ENCODE measurements at regions not wholly inside any gene's neighbourhood (a gene's known extent, or its start where the extent isn't known, plus 50 kb on each side); places are given as distances from the start of the nearest gene placed in this dataset.
A peak's percentile ranks its signal among the peaks of the same experiment; 100 is the strongest.
"Not testable (repeated sequence)": the region's sequence is repeated elsewhere in the genome, so short reads cannot be mapped to it uniquely, and the experiment has no call there.

DNA sequence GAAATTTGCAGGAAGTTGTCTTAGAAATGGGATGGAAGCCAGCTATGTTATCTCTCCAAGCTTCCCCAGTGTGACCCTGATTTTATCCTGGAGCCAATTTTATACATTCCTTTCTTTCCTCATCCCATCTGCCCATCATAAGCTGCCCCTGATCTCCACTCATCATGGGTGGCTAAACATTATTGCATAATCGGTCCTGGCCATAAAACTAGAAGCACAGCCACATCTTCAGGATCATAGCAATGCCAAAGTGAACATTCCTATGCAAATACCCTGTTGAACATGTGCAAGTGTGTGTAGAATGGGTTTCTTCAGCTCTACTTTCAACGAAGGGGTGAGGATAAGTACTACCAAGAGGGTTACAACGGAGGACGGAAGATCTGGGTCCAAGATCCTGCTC lies 50.6 kb upstream of the COG2 start:
- no peak for DNase-seq

DNA sequence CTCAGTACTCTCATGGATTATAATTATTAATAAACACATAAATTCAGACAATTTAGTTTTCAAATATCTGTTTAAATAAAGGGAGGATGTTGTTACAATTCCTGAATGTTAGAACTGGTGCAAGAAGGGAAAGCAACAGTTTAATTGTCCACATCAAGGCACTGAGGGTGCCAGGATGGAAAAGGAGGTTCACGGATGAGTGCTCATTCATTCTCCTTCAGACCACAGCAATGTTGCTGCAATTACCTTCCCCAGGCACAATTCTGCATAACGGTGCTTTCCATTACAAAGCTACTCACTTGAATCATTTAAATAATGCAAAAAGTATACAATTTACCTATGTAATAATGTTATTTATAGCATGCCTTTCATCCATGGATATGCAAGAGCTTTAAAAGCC lies 52.3 kb upstream of the COG2 start:
- DNase-seq = no peak

DNA sequence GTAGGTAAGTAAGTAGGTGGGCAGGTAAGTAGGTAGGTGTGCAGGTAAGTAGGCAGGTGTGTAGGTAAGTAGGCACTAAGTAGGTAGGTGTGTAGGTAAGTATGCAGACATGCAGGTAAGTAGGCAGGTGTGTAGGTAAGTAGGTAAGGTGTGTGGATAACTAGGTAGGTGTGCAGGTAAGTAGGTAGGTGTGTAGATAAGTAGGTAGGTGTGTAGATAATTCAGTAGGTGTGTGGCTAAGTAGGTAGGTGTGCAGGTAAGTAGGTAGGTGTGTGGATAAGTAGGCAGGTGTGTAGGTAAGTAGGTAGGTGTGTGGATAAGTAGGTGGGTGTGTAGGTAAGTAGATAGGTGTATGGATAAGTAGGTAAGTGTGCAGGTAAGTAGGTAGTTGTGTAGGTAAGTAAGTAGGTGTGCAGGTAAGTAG lies 53.9 kb upstream of the COG2 start:
- DNase-seq = no peak

DNA sequence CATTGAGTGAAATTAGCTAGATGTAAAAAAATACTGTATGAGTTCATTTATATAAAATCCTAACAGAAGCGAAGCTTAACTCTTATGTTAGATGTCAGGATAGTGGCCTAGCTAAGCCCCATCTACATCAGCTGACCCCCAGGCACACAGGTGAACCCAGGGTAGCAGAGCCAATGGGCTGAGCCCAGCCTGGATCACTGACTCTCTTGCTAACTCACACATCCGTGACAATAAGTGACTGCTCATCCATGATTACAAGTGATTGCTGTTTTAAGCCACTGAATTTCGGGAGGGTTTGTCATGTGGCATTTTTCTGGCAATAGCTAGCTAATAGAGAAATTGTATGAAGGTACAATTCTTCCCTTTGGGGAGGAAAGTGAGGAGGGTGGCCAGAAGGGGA lies 55.2 kb upstream of the COG2 start:
- DNase-seq = no peak

DNA sequence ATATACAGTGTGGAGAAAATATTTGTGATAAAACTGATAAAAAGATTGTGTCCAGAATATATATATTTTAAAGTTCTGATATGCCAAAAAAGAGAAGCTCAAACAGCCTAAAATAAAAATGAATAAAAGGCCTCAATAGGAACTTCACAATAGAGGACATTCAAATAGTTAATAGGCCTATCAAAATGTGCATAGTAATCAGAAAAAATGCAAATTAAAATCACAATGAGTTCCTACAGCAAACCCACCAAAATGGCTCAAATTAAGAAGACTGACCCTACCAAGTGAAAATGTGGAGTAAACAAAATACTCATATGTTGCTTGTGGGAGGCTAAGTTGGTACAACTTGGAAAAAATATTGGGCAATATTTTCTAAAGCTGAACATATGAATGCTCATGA lies 57.6 kb upstream of the COG2 start:
- no peak for DNase-seq

DNA sequence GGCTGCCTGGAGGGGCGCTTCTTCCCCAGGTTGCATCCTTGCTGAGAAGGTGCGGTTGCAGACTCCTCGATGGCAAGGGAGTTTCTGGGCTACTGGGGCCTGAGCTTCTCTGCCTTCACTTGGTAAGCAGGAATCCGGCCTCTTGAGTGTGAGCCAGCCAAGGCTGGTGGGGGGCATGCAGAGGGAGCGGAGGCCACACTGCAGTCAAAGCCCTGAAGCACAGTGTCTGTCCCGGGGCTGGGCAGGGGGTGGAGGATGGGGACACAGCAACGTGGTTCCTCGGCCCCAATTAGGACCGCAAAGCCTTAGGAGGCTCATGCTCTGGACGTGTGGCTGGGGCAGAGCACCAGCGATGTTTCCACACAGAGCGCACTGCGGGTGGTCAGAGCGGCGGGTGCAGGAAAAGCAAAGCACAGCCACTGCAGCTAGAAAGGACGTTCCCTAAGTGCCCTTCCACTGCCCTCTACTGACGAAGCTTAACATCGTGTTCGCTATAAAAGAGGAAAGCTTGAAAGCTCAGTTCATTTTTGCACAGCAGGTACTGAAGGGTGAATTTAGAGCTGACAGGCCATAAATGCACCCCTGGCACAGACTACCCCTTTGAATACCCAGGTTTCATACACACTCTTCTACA lies 60.7 kb upstream of the COG2 start:
- no peak for DNase-seq

DNA sequence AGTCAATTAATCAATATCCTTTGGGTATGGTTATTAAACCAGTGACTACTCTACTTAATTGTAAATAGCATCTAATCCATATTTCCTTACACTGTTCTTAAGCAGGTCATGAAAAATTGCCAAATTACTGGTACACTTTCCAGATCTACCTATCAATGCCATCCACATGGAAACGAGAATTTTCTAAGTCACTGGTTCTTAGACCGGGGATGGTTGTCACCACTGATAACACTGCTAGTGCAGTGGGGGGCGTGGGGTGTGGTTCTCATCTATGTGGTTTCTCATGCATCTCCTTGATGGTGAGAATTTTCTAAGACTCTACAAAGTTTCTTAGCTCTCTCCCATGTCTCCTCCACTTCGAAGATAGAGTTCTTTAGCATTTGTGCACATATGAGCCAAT lies 63.7 kb upstream of the COG2 start:
- no peak for DNase-seq

DNA sequence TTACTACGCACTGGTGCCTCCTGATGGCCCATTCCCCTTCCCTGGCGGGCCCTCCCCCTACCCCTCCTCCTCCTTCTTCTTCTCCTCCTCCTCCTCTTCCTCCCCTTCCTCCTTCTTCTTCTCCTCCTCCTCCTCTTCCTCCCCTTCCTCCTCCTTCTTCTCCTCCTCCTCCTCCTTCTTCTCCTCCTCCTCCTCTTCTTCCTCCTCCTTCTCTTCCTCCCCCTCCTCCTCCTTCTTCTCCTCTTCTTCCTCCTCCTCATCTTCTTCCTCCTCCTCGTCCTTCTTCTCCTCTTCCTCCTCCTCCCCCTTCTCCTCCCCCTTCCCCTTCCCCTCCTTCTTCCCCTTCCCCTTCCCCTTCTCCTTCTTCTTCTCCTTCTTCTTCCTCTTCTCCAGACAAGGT lies 64.7 kb upstream of the COG2 start:
- DNase-seq = no peak

DNA sequence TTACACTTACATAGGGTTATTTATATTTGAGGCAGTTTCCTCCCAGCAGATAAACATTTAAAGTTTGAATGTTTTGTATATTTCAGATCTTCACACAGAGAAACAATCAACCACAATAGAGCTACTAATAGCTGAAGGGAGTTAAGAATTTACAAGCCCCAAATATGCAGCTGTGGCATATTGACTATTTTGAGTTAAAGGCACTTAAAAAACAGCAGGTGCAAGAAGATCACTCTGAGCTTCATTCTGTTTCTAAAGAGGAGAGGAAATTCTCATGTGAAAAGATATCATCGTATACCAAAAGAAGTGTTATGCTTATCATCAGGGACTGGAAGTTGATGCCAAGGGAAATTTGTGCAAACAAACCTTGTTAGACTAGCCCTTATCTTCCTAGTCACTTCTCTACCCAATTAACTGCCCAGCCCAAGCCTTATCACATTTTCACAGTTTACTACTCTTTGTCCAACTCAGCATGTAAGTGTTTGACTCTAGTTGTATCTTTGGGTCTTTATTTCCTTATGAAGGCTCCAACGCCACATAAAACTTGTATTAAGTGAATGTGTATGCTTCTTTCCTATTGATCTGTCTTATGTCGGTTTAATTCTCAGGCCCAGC lies 66.3 kb upstream of the COG2 start:
- DNase-seq = no peak

DNA sequence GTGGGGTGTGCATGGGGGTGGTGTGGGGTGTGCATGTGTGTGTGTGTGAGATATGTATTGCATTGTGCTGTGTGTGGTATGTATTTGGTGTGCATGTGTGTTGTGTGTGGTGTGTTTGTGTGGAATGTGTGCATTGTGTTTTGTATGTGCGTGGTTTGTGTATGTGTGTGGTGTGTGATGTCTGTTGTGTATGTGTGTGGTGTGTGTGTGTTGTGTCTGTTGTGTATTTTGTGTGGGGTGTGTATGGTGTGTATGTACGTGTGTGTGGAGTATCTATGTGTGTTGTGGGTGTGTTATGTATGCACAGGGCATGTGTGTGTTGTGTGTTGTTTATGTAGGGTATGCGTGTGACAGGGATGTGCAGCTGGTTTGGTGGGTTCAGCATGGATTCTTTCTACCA lies 67.8 kb upstream of the COG2 start:
- no peak for DNase-seq

DNA sequence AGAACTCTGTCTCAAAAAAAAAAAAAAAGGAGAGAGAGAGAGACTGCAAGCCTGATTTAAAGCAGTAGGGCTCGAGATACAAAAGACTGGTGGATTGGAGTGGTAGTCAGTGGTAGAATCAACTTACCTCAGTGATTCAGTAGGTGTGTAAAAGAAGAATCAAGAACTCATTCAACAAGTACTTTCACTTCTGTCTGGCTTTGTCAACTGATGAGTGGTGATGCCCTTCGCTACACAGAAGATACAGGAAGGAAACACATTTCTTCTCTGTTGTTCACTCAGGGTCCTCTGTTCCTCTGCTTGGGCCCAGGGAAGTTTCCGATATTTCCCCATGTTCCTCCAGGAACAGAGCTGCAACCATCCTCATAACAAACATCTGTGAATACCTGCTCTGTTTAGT lies 68.6 kb upstream of the COG2 start:
- no peak for DNase-seq

DNA sequence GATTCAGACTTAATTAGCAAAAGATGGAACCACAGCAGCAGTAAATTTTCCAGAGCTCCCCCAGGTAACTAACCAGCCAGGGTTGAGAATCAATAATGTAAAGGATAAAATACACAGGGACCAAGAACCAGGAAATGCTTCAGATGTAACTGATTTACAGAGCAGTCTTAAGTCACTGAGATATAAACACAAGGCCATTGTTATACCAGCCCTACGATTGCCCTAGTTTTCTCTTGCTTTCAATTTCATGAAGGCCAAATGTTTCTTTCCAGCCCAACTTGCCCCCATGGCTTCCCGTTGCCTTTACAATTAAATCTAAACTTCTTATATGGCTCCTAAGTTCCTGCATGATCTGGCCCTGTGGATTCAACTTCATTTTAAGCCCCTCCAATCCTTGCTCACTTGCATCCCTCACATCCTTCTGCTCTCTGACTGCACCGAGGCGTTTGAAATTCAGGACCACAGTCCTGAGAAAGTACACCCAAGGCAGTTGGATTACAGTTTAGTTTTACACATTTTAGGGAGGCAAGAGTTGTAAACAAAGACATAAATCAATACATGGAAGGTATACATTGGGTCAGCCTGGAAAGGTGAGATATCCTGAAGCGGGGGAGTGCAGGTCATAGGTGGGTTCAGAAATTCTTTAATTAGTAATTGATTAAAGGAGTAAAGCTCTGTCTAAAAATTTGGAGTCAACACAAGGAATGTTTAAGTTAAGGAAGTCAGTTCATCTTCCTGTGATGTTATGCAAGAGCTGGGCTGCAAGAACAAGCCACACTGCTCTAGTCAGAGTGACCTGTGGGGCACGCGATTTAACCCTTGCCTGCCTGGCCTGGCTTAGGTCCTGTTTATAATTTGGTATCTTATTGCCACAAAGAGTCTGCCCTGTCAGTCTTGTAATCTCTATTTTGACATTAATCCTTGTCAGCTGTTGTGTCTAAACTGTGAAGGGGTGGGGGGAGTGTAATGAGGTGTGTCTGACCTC lies 69.9 kb upstream of the COG2 start:
- DNase-seq = peak; percentile 11

DNA sequence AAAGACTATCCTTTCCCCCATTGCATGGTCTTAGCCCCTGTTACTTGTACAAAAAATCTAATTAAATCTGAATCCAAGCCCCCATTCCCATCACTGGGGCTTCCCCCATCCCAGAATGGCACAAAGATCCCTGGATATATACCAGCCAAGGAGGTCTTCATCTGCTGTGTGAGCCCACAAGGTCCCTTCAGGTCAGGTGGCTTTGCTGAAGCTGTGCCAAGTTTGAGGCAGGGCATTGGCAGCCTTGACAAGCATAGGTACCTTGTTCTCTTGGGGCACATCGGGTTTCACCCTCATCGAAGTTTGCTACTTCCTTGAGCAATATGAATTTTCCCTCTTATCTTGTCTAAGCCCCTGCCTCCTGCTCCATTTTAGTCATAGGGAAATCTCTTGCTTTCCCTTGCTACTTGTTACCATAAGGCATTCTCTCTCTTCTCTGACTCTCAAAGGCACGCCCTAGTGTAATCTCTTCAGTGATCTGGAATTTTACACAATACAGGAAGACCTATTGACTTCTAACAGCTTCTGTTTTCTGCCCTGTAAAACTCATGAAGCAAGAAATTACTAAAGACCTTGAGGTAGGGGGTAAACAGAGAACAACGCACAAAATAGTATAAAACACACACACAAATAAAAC lies 71.4 kb upstream of the COG2 start:
- no peak for DNase-seq

DNA sequence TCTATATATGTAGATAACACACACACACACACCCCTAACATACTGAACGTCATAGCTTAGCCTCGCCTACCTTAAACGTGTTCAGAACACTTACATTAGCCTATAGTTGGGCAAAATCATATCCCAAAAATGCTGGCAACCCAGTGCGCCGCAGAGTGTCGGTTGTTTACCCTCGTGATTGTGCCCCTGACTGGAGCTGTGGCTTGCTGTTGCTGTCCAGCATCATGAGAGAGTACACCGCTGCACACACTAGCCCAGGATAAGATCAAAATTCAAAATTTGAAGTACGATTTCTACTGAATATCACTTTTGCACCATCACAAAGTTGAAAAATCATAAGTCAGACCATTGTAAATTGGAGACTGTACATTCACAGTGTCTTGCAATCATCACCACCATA lies 73.1 kb upstream of the COG2 start:
- no peak for DNase-seq

DNA sequence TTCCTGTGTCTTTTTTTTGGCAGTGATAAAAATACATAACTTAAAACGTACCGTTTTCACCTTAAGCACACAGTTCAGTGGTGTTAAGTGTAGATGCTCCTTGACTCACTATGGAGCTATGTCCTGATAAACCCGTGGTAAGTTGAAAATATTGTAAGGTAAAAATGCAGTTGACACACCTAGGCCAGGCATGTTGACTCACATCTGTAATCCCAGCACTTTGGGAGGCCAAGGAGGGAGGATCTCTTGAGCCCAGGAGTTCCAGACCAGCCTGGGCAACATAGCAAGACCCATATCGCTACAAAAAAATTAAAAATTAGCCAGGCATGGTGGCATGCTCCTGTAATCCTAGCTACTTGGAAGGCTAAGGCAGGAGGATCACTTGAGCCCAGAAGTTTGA lies 73.6 kb upstream of the COG2 start:
- DNase-seq = no peak

DNA sequence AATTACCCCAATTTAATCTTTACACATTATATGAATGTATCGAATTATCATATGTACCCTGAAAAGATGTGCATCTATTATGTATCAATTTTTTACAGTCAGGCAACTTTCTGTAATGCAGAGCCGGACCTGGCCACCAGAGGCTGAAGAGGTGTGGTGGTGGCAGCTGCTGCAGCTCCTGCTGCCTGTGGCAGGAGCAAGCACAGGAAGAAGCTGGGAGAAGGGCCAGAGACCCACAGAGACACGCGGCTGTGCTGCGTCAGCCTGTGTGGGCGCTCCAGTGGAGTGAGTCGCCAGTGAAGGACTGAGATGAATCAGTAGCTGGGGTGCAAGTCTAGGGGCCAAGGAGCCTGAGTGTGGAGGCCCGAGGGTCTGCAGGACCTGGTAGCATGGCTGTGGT lies 74.3 kb upstream of the COG2 start:
- no peak for DNase-seq

DNA sequence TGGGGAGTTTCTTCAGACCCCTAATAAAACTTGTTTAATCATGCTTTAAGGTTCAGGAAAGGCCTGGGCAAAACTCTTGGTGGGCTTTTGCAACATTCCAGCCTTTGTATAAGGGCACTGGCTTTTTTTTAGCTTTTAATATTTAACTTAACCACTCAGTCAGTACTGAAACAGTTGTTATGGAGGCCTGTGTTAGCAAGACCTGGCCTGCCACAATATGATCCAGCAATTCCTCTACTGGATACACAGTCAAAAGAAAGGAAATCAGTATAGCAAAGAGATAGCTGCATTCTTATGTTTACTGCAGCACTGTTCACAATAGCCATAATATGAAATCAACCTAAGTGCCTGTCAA lies 75.1 kb upstream of the COG2 start:
- no peak for DNase-seq

DNA sequence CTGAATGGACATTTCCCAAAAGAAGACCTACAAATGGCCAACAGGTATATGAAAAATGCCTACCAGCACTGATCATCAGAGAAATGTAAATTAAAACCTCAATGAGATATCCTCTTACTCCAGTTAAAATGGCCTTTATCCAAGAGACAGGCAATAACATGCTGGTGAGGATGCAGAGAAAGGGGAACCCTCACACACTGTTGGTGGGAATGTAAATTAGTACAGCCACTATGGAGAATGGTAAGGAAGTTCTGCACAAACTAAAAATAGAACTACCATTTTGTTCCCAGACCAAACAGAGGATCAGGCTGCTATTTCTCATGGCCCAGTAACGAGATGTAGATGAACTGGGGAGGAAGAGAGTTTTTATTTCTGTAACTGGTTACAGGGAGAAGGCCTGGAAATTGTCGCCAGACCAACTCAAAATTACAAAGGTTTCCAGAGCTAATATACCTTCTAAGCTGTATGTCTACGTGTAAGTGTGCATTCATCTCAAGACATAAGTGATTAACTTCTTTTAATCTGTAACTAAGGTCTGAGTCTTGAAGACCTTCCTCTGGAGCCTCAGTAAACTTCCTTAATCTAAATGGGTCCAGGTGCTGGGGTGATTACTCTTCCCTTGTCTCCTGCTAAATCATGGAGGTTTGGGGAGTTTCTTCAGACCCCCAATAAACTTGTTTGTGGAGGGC lies 75.6 kb upstream of the COG2 start:
- not testable (repeated sequence) for DNase-seq

DNA sequence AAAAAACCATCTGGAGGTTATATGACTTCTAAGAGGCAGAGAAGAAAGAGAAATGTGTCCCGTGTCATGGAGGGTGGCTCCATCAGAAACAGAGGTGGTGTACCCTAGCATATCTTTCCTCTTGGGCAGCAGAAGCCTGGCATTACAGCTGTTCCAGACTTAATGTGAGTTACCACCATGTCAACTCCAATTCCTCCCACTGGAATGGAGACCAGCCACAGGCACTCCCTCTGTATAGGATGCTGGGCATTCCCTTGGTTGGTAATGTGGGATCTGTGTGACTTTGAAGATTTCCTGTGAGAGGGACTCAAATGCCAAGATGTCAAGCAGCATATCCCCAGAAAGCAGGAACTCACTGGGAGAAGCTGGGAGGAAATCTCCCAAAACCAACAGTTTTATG lies 77.1 kb upstream of the COG2 start:
- DNase-seq = no peak

DNA sequence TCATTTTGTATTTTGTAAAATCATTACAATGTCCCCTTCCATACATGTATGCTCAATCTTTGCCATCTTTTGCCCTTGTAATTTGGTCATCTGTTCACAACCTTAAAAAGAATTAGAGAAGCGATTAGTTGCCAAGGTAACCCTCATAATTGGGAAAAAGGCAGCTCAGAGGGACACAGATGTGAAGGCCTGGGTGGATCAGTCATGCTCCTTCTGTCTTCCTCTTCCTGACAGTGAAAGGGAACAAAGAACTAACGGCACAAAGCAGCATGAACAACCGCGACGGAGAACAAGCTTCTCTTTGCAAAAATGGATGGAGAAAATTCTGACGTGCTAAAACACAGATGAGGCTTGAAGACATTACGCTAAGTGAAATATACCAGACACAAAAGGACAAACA lies 78.7 kb upstream of the COG2 start:
- peak; percentile 37 for DNase-seq

DNA sequence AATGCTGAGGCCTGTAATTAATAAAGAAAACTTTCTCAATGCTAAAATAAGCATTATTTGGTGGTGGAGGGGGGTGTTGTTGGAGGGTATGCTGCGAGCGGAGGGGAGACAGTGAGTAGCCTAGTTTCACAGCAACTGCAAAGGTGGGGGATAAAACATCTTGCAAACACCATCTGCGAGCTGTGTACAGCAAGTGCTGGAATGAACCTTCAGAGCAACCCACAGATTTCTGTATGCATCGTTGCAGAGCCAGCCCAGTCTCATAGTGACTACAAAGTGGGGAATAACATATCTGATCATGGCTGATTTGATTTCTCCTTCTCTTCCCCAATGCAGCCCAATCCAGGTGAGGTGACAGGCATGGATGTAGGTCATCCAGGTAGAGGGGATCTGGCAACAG lies 80.7 kb upstream of the COG2 start:
- no peak for DNase-seq

DNA sequence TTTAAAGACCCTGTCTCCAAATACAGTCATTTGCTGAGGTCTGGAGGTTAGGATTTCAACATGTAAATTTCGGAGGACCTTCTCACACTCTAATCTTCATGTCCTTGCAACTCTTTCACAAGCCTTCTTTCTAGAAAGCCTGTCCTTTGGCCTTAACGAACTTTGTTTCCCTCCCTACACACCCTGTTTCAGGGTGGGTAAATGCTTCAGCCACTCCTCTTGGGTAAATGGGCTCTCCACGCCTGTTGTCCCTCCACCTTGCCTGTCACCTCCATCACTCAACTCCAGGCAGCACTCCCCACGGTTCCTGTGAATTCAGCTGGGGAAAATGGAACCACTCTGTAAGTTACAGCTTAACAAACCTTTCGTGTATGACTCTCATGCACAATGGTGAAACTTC lies 84.0 kb upstream of the COG2 start:
- no peak for DNase-seq

DNA sequence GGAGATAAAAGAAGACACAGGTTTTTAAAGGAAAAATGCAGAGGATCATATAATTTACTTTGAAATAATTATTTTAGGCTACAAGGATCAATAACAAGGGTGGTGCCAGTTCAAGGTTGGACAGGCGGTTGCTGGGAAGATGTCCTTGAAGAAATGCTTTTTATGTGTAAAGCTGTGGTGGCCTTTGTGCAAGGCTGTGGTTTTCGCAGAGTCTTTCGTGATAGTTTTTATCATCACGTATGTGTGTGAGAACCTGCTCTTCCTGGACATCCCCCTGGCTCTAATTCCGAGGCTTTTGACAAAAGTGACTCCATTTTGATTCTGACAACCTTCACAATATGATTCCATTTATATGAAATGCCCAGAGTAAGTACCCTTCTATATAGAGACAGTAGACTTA lies 85.8 kb upstream of the COG2 start:
- DNase-seq = no peak

Measured in tongue (tissue), 1 donor.